Immature natural killer cell (primary cell): ENCODE measurements at regions not wholly inside any gene's neighbourhood (a gene's known extent, or its start where the extent isn't known, plus 50 kb on each side); places are given as distances from the start of the nearest gene placed in this dataset.
"Not testable (repeated sequence)": the region's sequence is repeated elsewhere in the genome, so short reads cannot be mapped to it uniquely, and the experiment has no call there.

Source experiments
- DNase-seq, 3 donors: peaks; one replicate each; pipeline ENCODE4 v3.0.0; 2022; ENCODE audit warnings: mixed read lengths in 1 of 3
- H3K27ac Mint-ChIP-seq, 6 donors: one replicate each; pipeline ENCODE4 v1.8.0; 2020; ENCODE audit warnings: mixed read lengths in 6 of 6, mild to moderate bottlenecking in 5 of 6, inconsistent platforms in 4 of 6, moderate library complexity in 3 of 6
- H3K27me3 Mint-ChIP-seq, 3 donors: one replicate each; pipeline ENCODE4 v1.8.0; 2020 to 2021; ENCODE audit warnings: low read depth in 3 of 3, mild to moderate bottlenecking in 3 of 3, mixed read lengths in 3 of 3, moderate library complexity in 3 of 3, inconsistent platforms in 1 of 3
- H3K36me3 Mint-ChIP-seq, 3 donors: one replicate each; pipeline ENCODE4 v1.8.0; 2020; ENCODE audit warnings: mixed read lengths in 3 of 3, inconsistent platforms in 2 of 3, mild to moderate bottlenecking in 2 of 3
- H3K4me1 Mint-ChIP-seq, 2 donors: one replicate each; pipeline ENCODE4 v1.8.0; 2020; ENCODE audit warnings: inconsistent platforms in 2 of 2, mild to moderate bottlenecking in 2 of 2, mixed read lengths in 2 of 2, moderate library complexity in 1 of 2
- H3K4me3 Mint-ChIP-seq, 5 donors: one replicate each; pipeline ENCODE4 v1.8.0; 2020; ENCODE audit warnings: mild to moderate bottlenecking in 5 of 5, mixed read lengths in 5 of 5, inconsistent platforms in 3 of 5, moderate library complexity in 3 of 5
- H3K9me3 Mint-ChIP-seq, 6 donors: one replicate each; pipeline ENCODE4 v1.8.0; 2020; ENCODE audit warnings: mild to moderate bottlenecking in 6 of 6, mixed read lengths in 6 of 6, inconsistent platforms in 4 of 6, moderate library complexity in 3 of 6

DNA sequence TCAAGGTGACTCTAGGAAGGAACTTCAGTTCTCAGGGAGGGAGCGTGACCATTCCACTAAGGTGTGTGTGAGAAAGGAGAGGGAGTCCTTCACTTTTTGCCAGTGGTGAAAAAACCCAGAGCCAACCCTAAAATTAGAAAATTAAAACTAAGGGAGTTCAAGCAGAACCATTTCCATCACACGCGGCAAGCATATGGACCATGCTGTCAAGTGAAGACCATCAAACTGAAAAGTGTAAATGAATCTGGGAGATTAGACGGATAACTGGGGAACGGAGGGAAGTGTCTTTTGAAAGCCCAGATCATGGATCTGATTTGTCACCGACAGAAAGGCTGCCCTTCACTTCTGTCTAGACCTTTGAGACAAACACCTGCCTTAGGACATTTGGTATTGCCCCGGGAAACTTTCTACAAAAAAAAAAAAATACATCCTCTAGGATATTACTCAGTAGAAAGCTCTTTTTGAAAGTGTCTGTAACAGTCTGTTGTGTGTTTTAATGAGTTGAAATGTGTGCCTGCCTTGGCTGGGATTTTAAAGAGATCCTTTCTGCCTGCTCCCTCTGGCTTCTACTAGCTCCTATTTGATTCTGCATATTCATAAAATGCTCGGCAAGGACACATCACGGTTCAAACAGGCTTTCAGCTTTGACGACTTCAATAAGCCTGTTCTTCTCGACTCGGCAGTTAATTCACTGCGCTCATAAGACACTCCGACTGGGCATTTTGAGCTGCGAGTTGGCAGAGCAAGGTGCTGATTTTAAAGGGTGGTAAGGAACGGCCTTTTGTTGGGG, 81.4 kb upstream of the ERCC4 start:
- DNase-seq: no peak
- Mint-ChIP-seq H3K4me1 (no peaks in the 10 kb centered on the region), H3K27me3 (peaks cover 0 to 8% (median 0%) of the 10 kb centered on the region in 3 donors), H3K36me3 (no peaks in the 10 kb centered on the region), H3K27ac (no peak overlapping the region), H3K4me3 (no peak overlapping the region), H3K9me3 (peaks cover 0 to 4% (median 0%) of the 10 kb centered on the region in 6 donors)

- Mint-ChIP-seq H3K36me3 (no peaks in the 10 kb centered on the region), H3K4me1 (no peaks in the 10 kb centered on the region), H3K27ac (no peak overlapping the region), H3K9me3 (no peaks in the 10 kb centered on the region), H3K4me3 (no peak overlapping the region), H3K27me3 (peaks cover 0 to 4% (median 0%) of the 10 kb centered on the region in 3 donors)
- DNase-seq: no peak
Measured at GRCh38 chr16:13839577-13839976, 80.4 kb upstream of the ERCC4 start.

DNA sequence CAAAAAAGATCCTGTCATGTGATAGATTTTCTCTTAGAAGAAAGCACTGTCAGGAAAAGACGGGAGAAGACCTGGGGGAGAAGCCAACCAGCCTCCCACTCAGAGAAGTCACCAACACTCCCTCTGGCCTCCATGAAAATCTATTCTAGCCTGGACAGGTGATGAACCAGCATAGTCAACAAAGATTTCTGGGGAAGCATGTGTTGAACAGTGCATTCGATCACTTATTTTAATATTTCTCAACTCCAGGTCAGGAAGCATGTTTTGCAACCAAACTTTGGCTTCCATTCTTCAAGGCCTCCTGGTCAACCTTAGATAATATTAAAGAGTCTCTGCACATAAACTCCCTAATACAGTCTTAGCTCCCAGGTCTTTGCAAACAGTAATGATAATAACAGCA, 74.7 kb upstream of the ERCC4 start:
- Mint-ChIP-seq H3K27ac (no peak overlapping the region), H3K4me3 (no peak overlapping the region), H3K9me3 (peaks cover 0 to 2% (median 0%) of the 10 kb centered on the region in 6 donors), H3K4me1 (no peaks in the 10 kb centered on the region), H3K27me3 (peaks cover 0 to 4% (median 0%) of the 10 kb centered on the region in 3 donors), H3K36me3 (no peaks in the 10 kb centered on the region)
- DNase-seq: no peak

DNA sequence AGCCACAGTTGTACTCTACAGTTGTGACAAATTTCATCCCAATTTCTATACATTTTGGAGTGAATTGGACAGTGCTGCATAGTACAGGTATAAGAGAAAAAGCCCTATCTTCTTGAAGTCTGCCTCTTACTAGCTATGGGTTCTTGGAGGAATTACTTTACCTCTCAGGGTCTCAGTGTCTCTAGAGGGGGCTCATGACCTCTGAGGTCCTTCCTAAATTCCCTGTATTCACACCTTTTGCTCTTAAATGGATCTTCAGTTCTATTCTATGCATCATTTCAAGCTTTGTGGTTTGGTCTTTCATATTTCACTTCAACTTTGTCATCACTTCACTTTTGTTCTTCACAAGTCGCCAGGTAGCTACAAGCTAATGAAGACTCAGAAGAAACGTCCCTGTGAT, 71.2 kb upstream of the ERCC4 start:
- no peaks in the 10 kb centered on the region for H3K4me1 Mint-ChIP-seq
- no peak overlapping the region for H3K4me3 Mint-ChIP-seq
- no peak overlapping the region for H3K27ac Mint-ChIP-seq
- no peaks in the 10 kb centered on the region for H3K36me3 Mint-ChIP-seq
- H3K9me3 Mint-ChIP-seq: peaks cover 0 to 2% (median 0%) of the 10 kb centered on the region in 6 donors
- peaks cover 0 to 5% (median 2%) of the 10 kb centered on the region in 3 donors for H3K27me3 Mint-ChIP-seq
- no peak for DNase-seq

GRCh38 chr16:13850173-13850572, 69.8 kb upstream of the ERCC4 start:
- H3K4me3 Mint-ChIP-seq, H3K27me3 Mint-ChIP-seq, H3K36me3 Mint-ChIP-seq, H3K27ac Mint-ChIP-seq, DNase-seq, H3K9me3 Mint-ChIP-seq, H3K4me1 Mint-ChIP-seq: not testable (repeated sequence)

- no peaks in the 10 kb centered on the region for H3K36me3 Mint-ChIP-seq
- H3K27me3 Mint-ChIP-seq: peaks cover 0 to 7% (median 5%) of the 10 kb centered on the region in 3 donors
- no peak overlapping the region for H3K4me3 Mint-ChIP-seq
- no peak overlapping the region for H3K27ac Mint-ChIP-seq
- H3K4me1 Mint-ChIP-seq: no peaks in the 10 kb centered on the region
- no peak for DNase-seq
- peaks cover 0 to 2% (median 0%) of the 10 kb centered on the region in 6 donors for H3K9me3 Mint-ChIP-seq
Measured at GRCh38 chr16:13852827-13853226, 67.1 kb upstream of the ERCC4 start.

- no peak for DNase-seq
- Mint-ChIP-seq H3K9me3 (no peaks in the 10 kb centered on the region), H3K27ac (no peak overlapping the region), H3K4me3 (no peak overlapping the region), H3K27me3 (peaks cover 0 to 7% (median 5%) of the 10 kb centered on the region in 3 donors), H3K36me3 (no peaks in the 10 kb centered on the region), H3K4me1 (no peaks in the 10 kb centered on the region)
Measured at GRCh38 chr16:13856398-13856797, 63.6 kb upstream of the ERCC4 start.

DNA sequence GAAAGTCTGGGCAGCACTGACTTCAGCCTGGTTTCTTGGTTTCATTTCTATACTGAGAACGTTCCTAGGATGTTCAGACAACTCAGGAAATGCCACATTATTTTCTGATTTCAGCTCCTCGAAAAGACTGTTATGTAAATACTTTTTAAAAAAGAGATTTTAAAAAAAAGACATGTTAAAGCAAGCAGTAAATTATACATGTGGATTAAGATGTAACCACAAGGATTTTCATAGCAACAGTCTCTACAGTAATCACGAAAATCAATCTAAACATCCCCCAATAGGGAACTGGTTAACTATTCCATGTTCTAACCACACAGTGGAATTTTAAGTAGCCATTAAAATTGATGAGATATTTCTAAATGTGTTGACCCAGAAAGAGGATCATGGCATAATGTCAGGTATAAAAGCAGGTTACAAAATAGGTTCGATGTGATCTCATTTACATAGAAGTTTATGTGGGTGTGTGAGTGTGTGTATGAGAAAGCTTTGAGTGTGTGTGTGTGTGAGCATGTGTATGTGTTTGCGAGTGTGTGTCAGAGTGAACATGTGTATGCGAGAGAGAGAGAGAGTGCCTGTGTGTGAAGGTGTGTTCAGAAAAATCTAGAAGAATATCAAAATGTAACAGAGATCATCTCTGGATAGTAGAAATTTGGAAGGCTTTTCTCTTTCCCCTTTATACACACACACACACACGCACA, 63.0 kb upstream of the ERCC4 start:
- Mint-ChIP-seq H3K4me3 (no peak overlapping the region), H3K4me1 (no peaks in the 10 kb centered on the region), H3K27me3 (peaks cover 0 to 7% (median 4%) of the 10 kb centered on the region in 3 donors)

DNA sequence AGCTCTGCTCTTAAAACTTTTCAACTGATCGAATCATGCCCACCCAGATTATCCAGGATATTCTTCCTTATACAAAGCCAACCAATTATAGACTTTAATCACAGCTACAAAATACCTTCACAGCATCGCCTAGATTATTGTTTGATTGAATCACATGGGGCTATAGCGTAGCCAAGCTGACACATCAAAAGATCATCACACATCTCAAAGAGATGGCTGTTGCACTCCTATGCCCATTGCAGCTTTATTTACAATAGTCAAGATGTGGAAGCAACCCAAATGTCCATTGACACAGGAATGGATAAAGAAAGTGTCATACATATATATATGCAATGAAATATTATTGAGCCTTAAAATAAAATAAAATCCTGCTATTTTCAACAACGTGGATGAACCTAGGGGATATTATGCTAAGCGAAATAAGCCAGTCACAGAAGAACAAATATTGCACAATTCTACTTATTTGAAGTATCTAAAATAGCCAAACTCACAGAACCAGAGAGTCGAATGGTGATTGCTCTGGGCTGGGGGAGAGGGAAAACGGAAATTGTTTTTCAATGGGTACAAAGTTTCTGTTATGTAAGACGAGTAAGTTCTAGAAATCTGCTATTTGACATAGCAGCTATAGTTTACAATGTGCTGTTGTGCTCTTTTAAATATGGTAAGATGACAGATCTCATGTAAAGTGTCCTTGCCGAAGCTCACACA, 60.9 kb upstream of the ERCC4 start:
- no peaks in the 10 kb centered on the region for H3K9me3 Mint-ChIP-seq
- no peak for DNase-seq
- no peak overlapping the region for H3K27ac Mint-ChIP-seq
- H3K27me3 Mint-ChIP-seq: peaks cover 2 to 7% (median 2%) of the 10 kb centered on the region in 3 donors
- no peak overlapping the region for H3K4me3 Mint-ChIP-seq
- H3K4me1 Mint-ChIP-seq: no peaks in the 10 kb centered on the region
- no peaks in the 10 kb centered on the region for H3K36me3 Mint-ChIP-seq

More for the DNA sequence above, 63.0 kb upstream of the ERCC4 start:
- no peak for DNase-seq
- H3K9me3 Mint-ChIP-seq: no peaks in the 10 kb centered on the region
- no peaks in the 10 kb centered on the region for H3K36me3 Mint-ChIP-seq
- H3K27ac Mint-ChIP-seq: no peak overlapping the region

DNA sequence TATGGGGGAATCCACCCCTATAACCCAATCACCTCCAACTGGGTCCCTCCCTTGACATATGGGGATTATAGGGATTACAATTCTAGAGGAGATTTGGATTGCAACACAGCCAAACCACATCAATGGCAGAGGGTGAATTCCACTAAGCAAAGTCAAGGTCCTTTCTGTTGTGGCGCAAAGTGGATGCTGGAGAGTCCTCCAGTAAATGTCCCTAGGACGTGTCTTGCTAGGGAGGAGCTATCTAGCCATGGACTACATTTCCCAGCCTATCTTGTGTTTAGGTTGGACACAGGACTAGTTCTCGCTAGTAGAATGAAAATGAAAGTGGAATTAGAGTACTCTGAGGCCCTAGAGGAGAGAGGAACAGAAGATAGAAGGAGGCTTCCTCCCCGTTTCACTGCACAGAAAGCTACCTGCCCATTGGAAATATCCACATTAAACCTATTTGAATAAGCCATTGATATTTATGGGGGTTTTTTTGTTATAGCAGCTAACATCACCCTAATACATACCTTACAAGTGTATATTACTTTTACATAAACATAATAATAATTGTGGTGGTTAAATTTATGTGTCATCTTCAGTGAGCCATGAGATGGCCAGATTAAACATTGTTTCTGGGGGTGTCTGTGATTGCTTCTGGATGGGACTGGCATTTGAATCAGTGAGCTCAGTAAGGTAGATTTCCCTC, 56.7 kb upstream of the ERCC4 start:
- no peak for DNase-seq
- no peaks in the 10 kb centered on the region for H3K36me3 Mint-ChIP-seq
- H3K4me3 Mint-ChIP-seq: no peak overlapping the region
- H3K4me1 Mint-ChIP-seq: no peaks in the 10 kb centered on the region
- H3K27me3 Mint-ChIP-seq: peaks cover 2 to 4% (median 3%) of the 10 kb centered on the region in 3 donors
- H3K9me3 Mint-ChIP-seq: no peaks in the 10 kb centered on the region
- H3K27ac Mint-ChIP-seq: no peak overlapping the region

DNA sequence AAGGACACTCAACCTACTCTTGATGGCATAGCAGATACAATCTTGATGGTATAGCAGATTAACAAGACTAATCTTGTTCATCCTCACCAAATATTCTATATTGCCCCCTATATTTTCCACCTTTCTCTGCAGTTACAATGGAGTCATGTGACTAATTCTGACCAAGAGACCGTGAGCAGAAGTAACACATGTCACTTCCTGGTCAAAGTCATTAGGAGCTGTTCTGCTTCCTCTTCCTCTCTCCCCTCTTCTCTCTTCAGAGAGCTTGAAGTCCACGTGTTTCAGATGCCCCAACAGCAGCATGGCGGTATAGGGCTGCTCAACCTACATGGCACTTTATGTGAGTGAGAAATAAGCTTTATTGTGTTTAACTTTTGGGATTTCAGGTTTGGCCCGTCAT, 55.3 kb upstream of the ERCC4 start:
- H3K4me3 Mint-ChIP-seq: no peak overlapping the region
- no peaks in the 10 kb centered on the region for H3K36me3 Mint-ChIP-seq
- no peak for DNase-seq
- no peaks in the 10 kb centered on the region for H3K4me1 Mint-ChIP-seq
- no peak overlapping the region for H3K27ac Mint-ChIP-seq
- no peaks in the 10 kb centered on the region for H3K9me3 Mint-ChIP-seq
- H3K27me3 Mint-ChIP-seq: peaks cover 2 to 6% (median 4%) of the 10 kb centered on the region in 3 donors

GRCh38 chr16:13866073-13866472, 53.9 kb upstream of the ERCC4 start:
- Mint-ChIP-seq H3K36me3 (no peaks in the 10 kb centered on the region), H3K4me3 (no peak overlapping the region), H3K27ac (no peak overlapping the region), H3K9me3 (no peaks in the 10 kb centered on the region), H3K4me1 (no peaks in the 10 kb centered on the region), H3K27me3 (peaks cover 0 to 6% (median 4%) of the 10 kb centered on the region in 3 donors)
- DNase-seq: no peak
